ENCODE measurements at regions not wholly inside any gene's neighbourhood (a gene's known extent, or its start where the extent isn't known, plus 50 kb on each side); places are given as distances from the start of the nearest gene placed in this dataset.

- H3K27ac ChIP-seq (ENCODE audit: low read length): no peak overlapping the region
- no peaks in the 10 kb centered on the region for H3K4me1 ChIP-seq (ENCODE audit: insufficient read depth, low read length)
- H3K9ac ChIP-seq (ENCODE audit: low read depth, low read length): no peak overlapping the region
- no peaks in the 10 kb centered on the region; the same call in 1 of the 2 replicates for H3K27me3 ChIP-seq (ENCODE audit: insufficient read depth, low read length)
- no peak overlapping the region for H3K4me3 ChIP-seq (ENCODE audit: low read length)
- no peaks in the 10 kb centered on the region for H3K36me3 ChIP-seq (ENCODE audit: insufficient read depth, low read depth, low read length)
- peaks cover 7% of the 10 kb centered on the region; the same call in 1 of the 2 replicates for H3K9me3 ChIP-seq (ENCODE audit: insufficient read depth, low read depth, low read length)
These were observed 64.2 kb downstream of the DACT2 start for GRCh38 chr6:168255283-168255881.

- H3K9me3 ChIP-seq (ENCODE audit: insufficient read depth, low read depth, low read length): peaks cover 7% of the 10 kb centered on the region; the same call in 1 of the 2 replicates
- no peak overlapping the region for H3K27ac ChIP-seq (ENCODE audit: low read length)
- H3K4me3 ChIP-seq (ENCODE audit: low read length): no peak overlapping the region
- no peaks in the 10 kb centered on the region for H3K36me3 ChIP-seq (ENCODE audit: insufficient read depth, low read depth, low read length)
- H3K27me3 ChIP-seq (ENCODE audit: insufficient read depth, low read length): no peaks in the 10 kb centered on the region
- H3K9ac ChIP-seq (ENCODE audit: low read depth, low read length): no peak overlapping the region
- 0 out of 2 replicates have a peak, but pooled peaks cover 5% of the 10 kb centered on the region for H3K4me1 ChIP-seq (ENCODE audit: insufficient read depth, low read length)
These were observed 67.3 kb downstream of the DACT2 start for GRCh38 chr6:168252267-168252666.

- H3K27ac ChIP-seq (ENCODE audit: low read length): no peak overlapping the region
- H3K27me3 ChIP-seq (ENCODE audit: insufficient read depth, low read length): peaks cover 5% of the 10 kb centered on the region; the same call in 1 of the 2 replicates
These were observed 69.3 kb downstream of the DACT2 start for GRCh38 chr6:168250250-168250649.

GRCh38 chr6:168249746-168250145, 69.8 kb downstream of the DACT2 start:
- Histone ChIP-seq H3K4me1 (ENCODE audit: insufficient read depth, low read length) (0 out of 2 replicates have a peak, but pooled peaks cover 6% of the 10 kb centered on the region), H3K27ac (ENCODE audit: low read length) (no peak overlapping the region), H3K36me3 (ENCODE audit: insufficient read depth, low read depth, low read length) (no peaks in the 10 kb centered on the region), H3K9me3 (ENCODE audit: insufficient read depth, low read depth, low read length) (no peaks in the 10 kb centered on the region; the same call in 1 of the 2 replicates), H3K4me3 (ENCODE audit: low read length) (no peak overlapping the region), H3K27me3 (ENCODE audit: insufficient read depth, low read length) (peaks cover 5% of the 10 kb centered on the region; the same call in 1 of the 2 replicates), H3K9ac (ENCODE audit: low read depth, low read length) (no peak overlapping the region)

More at GRCh38 chr6:168250250-168250649, 69.3 kb downstream of the DACT2 start:
- Histone ChIP-seq H3K9ac (ENCODE audit: low read depth, low read length) (no peak overlapping the region), H3K4me3 (ENCODE audit: low read length) (no peak overlapping the region), H3K9me3 (ENCODE audit: insufficient read depth, low read depth, low read length) (peaks cover under 1% of the 10 kb centered on the region; the same call in 1 of the 2 replicates), H3K36me3 (ENCODE audit: insufficient read depth, low read depth, low read length) (no peaks in the 10 kb centered on the region), H3K4me1 (ENCODE audit: insufficient read depth, low read length) (0 out of 2 replicates have a peak, but pooled peaks cover 6% of the 10 kb centered on the region)

GRCh38 chr6:168248148-168248620, 71.4 kb downstream of the DACT2 start:
- Histone ChIP-seq H3K36me3 (ENCODE audit: insufficient read depth, low read depth, low read length) (no peaks in the 10 kb centered on the region), H3K4me3 (ENCODE audit: low read length) (no peak overlapping the region), H3K27me3 (ENCODE audit: insufficient read depth, low read length) (peaks cover 5% of the 10 kb centered on the region; the same call in 1 of the 2 replicates), H3K27ac (ENCODE audit: low read length) (no peak overlapping the region), H3K4me1 (ENCODE audit: insufficient read depth, low read length) (peaks cover 8% of the 10 kb centered on the region; the same call in 1 of the 2 replicates), H3K9ac (ENCODE audit: low read depth, low read length) (no peak overlapping the region), H3K9me3 (ENCODE audit: insufficient read depth, low read depth, low read length) (no peaks in the 10 kb centered on the region)

GRCh38 chr6:168247443-168248147, 72.0 kb downstream of the DACT2 start:
- Histone ChIP-seq H3K4me1 (ENCODE audit: insufficient read depth, low read length) (peaks cover 10% of the 10 kb centered on the region; the same call in 1 of the 2 replicates), H3K27ac (ENCODE audit: low read length) (no peak overlapping the region), H3K36me3 (ENCODE audit: insufficient read depth, low read depth, low read length) (no peaks in the 10 kb centered on the region), H3K9me3 (ENCODE audit: insufficient read depth, low read depth, low read length) (no peaks in the 10 kb centered on the region), H3K9ac (ENCODE audit: low read depth, low read length) (no peak overlapping the region), H3K27me3 (ENCODE audit: insufficient read depth, low read length) (peaks cover 5% of the 10 kb centered on the region; the same call in 1 of the 2 replicates), H3K4me3 (ENCODE audit: low read length) (no peak overlapping the region)

GRCh38 chr6:168244961-168245551, 74.5 kb downstream of the DACT2 start:
- H3K36me3 ChIP-seq (ENCODE audit: insufficient read depth, low read depth, low read length): no peaks in the 10 kb centered on the region
- no peaks in the 10 kb centered on the region for H3K9me3 ChIP-seq (ENCODE audit: insufficient read depth, low read depth, low read length)
- H3K4me3 ChIP-seq (ENCODE audit: low read length): no peak overlapping the region
- H3K4me1 ChIP-seq (ENCODE audit: insufficient read depth, low read length): peaks cover 10% of the 10 kb centered on the region; the same call in 1 of the 2 replicates
- H3K27ac ChIP-seq (ENCODE audit: low read length): no peak overlapping the region
- H3K9ac ChIP-seq (ENCODE audit: low read depth, low read length): no peak overlapping the region
- peaks cover 5% of the 10 kb centered on the region; the same call in 1 of the 2 replicates for H3K27me3 ChIP-seq (ENCODE audit: insufficient read depth, low read length)

- Histone ChIP-seq H3K9ac (ENCODE audit: low read depth, low read length) (no peak overlapping the region), H3K27ac (ENCODE audit: low read length) (no peak overlapping the region), H3K36me3 (ENCODE audit: insufficient read depth, low read depth, low read length) (no peaks in the 10 kb centered on the region), H3K4me1 (ENCODE audit: insufficient read depth, low read length) (peaks cover 10% of the 10 kb centered on the region; the same call in 1 of the 2 replicates), H3K4me3 (ENCODE audit: low read length) (no peak overlapping the region), H3K9me3 (ENCODE audit: insufficient read depth, low read depth, low read length) (no peaks in the 10 kb centered on the region), H3K27me3 (ENCODE audit: insufficient read depth, low read length) (peaks cover 5% of the 10 kb centered on the region; the same call in 1 of the 2 replicates)
These were observed 75.7 kb downstream of the DACT2 start for GRCh38 chr6:168243812-168244376.

- peaks cover 8% of the 10 kb centered on the region; the same call in 1 of the 2 replicates for H3K4me1 ChIP-seq (ENCODE audit: insufficient read depth, low read length)
- H3K27me3 ChIP-seq (ENCODE audit: insufficient read depth, low read length): peaks cover 5% of the 10 kb centered on the region; the same call in 1 of the 2 replicates
- H3K27ac ChIP-seq (ENCODE audit: low read length): no peak overlapping the region
- H3K36me3 ChIP-seq (ENCODE audit: insufficient read depth, low read depth, low read length): no peaks in the 10 kb centered on the region
- H3K4me3 ChIP-seq (ENCODE audit: low read length): no peak overlapping the region
- no peaks in the 10 kb centered on the region for H3K9me3 ChIP-seq (ENCODE audit: insufficient read depth, low read depth, low read length)
- no peak overlapping the region for H3K9ac ChIP-seq (ENCODE audit: low read depth, low read length)
These were observed 76.7 kb downstream of the DACT2 start for GRCh38 chr6:168242940-168243225.

- peaks cover 5% of the 10 kb centered on the region; the same call in 1 of the 2 replicates for H3K27me3 ChIP-seq (ENCODE audit: insufficient read depth, low read length)
- H3K9me3 ChIP-seq (ENCODE audit: insufficient read depth, low read depth, low read length): no peaks in the 10 kb centered on the region
- no peak overlapping the region for H3K9ac ChIP-seq (ENCODE audit: low read depth, low read length)
- peaks cover 5% of the 10 kb centered on the region; the same call in 1 of the 2 replicates for H3K4me1 ChIP-seq (ENCODE audit: insufficient read depth, low read length)
- no peak overlapping the region for H3K4me3 ChIP-seq (ENCODE audit: low read length)
- H3K36me3 ChIP-seq (ENCODE audit: insufficient read depth, low read depth, low read length): no peaks in the 10 kb centered on the region
- no peak overlapping the region for H3K27ac ChIP-seq (ENCODE audit: low read length)
These were observed 77.3 kb downstream of the DACT2 start for GRCh38 chr6:168242111-168242939.

- Histone ChIP-seq H3K4me3 (ENCODE audit: low read length) (no peak overlapping the region), H3K36me3 (ENCODE audit: insufficient read depth, low read depth, low read length) (no peaks in the 10 kb centered on the region), H3K9me3 (ENCODE audit: insufficient read depth, low read depth, low read length) (no peaks in the 10 kb centered on the region), H3K27me3 (ENCODE audit: insufficient read depth, low read length) (no peaks in the 10 kb centered on the region; the same call in 1 of the 2 replicates), H3K27ac (ENCODE audit: low read length) (no peak overlapping the region), H3K9ac (ENCODE audit: low read depth, low read length) (no peak overlapping the region), H3K4me1 (ENCODE audit: insufficient read depth, low read length) (peaks cover 4% of the 10 kb centered on the region; the same call in 1 of the 2 replicates)
These were observed 79.4 kb downstream of the DACT2 start for GRCh38 chr6:168240160-168240559.

All from iPS-20b (cell line).